ENCODE measurements at regions not wholly inside any gene's neighbourhood (a gene's known extent, or its start where the extent isn't known, plus 50 kb on each side); places are given as distances from the start of the nearest gene placed in this dataset.
A peak's percentile ranks its signal among the peaks of the same experiment; 100 is the strongest.

DNA sequence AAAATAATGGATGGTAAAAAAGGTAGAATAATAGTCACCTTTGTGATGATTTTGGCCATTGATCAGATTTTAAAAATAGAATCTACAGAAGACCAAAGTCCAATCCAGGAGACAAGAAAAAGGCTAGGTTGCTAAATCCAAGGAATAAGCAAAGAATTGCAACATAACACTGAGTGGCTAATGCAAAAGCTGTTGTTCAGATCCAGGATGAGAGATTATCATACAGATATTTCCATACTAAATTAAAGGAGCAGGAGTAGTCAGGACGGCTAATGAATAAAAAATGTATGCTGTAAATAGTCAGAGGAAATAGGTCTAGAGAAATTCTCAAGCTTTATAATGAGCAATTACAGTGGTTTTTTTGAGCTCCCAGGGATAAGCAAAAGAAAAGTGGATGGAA, 745.9 kb upstream of the ACVR2A start:
- DNase-seq, result no peak

DNA sequence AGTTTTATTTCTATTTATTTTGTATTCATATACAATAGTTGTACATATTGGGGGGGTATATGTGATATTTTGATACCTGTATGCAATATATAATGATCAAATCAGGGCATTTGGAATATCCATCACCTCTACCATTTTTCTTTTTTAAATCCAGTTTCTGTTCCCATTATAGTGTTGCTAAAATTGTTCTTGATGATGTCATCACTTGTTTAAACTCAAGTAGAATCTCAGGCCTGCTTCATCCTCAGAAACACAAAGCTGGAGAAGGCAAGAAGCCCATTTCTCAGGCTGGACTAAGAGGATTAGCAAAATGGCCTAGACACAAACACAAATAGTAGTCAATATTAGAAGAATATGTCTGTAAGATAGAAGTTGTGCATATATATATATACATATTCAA, 747.1 kb upstream of the ACVR2A start:
- no peak for DNase-seq

- no peak for DNase-seq
Measured at GRCh38 chr2:147096671-147097070, 748.2 kb upstream of the ACVR2A start.

DNA sequence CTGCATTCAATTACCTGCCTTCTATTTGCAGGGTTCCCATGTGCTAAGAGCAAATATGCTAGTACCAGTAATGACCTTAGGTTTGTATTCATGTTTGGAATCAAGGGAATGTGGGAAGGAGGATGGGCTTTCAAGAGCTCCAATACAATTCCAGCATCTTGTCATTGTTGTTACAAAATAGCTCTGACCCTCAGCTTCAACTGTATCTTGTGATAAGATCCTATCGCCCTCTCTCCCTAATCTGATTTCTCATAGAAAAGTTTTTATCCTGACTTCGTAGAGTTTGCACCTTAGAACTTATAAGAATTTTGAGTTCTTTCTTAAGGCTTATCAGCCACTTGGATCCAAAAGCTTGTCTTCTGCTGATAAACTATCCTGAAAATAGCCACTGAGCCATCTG, 749.5 kb upstream of the ACVR2A start:
- DNase-seq, result no peak

GRCh38 chr2:147094077-147094476, 750.8 kb upstream of the ACVR2A start:
- DNase-seq, result no peak

DNA sequence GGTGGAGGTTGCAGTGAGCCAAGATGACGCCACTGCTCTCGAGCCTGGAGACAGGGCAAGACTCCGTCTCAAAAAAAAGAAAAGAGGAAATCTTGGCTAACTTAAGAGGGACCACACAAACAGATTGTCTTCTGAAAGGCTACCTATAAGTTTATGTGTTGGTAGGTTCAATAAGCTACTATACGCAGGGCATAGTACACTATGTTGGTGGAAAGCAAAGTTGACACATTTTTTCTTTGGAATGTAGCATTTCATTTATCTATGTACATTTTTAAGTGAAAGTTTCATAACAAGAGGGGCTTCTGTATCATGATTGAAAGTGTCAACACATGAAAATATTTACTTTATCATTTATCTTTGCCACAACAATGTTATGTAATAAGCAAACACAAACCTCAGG, 752.6 kb upstream of the ACVR2A start:
- no peak for DNase-seq

DNA sequence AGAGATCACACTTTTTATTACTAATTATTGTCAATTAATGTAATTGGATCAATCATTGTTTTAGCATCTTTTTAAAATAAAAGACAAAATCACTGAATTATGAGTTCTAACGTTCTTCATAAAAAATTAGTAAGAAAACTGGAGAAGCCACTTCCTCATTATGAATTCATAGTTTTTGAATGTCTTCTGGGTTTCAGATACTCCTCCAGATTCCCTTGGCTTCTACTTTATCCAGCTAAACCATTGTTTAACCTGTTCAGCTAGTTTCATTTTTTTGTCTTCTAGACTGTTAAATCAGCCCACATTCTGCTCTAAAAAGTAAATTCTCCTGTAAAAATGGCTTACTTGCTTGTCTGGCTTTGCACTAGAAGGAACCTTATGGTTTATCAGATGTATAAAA, 753.4 kb upstream of the ACVR2A start:
- DNase-seq, result no peak

- no peak for DNase-seq
Measured at GRCh38 chr2:147088871-147089270, 756.0 kb upstream of the ACVR2A start.

DNA sequence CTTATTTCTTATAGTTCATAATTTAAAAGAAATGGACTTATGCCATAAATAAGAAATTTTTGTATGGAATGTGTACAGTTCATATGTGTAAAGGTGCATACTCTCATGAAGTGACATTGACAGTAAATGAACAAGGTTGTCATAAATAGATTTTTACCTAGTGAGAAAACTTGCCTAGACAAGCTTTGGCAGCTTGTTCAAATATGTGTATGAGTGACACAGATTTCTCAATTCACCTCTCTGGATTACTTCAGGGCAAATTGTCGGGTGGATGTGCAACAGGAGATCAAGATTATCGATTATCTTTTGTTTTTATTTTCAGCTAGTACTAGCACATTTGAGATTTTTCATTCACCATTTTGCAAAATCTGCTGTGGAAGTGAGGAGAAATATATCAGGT, 758.1 kb upstream of the ACVR2A start:
- no peak for DNase-seq

DNA sequence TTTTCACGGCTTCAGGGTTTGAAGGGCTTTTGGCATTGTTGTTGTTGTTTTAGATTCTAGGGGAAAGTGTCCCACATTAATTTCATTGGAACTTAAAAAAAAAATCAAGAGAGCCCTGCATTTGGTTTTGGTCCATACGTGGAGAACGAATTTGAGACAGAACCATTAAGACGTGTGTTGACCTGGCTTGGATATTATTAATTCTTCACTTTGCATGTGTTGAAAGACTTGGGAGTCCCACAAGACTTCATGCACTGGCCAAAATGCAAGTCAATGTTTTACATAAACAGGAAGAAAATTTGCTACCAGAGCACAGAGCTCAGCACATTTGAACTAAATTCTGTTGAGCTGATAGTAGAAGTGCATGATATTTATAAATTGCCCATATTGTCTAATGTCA, 761.2 kb upstream of the ACVR2A start:
- no peak for DNase-seq

DNA sequence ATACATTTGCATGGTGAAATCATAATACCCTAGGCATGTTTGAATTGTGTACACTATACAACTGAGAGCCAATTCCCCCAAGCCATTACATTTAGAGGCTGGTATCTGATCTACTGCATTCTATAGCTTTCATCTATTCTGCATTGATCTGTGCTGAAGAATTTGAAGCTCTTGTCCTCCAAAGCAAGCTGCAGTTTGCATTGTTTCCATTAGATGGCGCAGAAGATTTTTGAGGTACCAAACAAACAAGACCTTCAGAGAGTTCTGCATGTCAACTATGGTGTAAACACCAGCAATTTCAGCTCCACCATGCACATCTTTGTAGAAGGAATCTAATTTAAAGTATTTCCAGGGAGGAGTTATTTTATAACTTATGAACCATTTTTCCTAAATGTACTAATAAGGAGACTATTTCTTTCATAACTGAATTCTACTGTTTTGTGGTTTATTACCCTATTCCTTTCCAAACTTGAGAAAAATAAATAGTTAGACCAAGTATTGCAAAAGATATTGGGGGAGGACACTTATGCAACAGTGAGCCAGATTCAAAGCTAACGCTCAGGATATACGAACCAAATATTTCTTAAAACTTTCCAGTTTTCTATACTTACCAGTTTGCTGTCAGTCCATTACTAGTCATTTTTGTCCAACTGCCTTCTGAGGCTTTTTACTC, 761.8 kb upstream of the ACVR2A start:
- DNase-seq, result peak in 4 of 6 experiments; percentile 4 to 54 (median 30)

DNA sequence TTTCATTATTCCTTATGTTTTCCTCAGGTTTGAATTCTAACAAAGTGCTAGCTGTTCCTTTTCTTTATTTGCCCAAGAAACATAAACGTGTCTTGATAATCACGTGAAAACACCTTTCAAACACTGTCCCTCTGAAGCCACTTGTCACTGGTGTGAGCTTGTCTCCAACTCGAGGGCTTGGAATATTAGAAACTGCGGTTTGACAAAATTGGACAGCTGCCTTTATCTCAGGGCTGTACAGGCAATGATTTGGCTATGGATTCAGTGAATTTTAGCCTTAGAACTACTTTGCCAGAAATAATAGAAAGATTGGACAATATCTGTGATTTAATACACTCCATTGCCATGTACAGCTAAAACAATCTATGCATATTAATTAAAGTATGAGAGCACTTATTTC, 763.0 kb upstream of the ACVR2A start:
- no peak for DNase-seq

DNA sequence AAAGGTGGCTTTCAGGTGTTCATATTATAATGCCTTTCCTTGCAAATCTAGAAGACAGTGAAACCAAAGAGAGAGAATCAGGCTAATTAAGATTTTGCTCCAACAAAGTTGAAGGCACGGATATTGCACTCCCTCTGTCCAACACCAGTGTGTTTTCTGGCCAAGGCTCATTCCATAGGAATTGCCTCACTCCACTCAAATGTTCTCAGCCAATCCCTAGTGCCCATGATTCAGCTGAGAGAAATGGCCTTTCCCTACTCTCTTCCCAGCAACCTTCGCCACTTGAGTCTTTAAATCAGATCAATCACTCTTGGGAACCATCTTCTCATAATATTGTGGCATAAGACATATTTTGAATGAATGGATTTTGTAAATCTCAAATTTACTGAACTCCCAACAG, 768.2 kb upstream of the ACVR2A start:
- no peak for DNase-seq

DNA sequence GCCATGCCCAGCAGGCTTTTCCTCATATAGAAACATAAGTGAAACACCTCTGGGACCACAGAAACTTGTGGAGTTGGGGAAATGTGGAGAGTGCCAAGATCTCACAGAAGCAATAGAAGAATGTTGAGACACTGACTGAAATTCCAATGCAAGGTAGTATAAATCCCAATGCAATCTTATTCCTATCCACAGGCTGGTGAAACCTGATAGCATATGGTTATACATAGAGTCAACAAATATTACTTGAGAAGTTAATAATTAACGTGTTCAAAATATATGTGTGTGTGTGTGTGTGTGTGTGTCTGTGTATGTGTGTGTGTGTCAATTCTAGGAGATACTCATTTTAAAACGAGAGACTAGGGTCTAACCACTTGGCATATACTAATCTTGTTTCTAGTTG, 776.8 kb upstream of the ACVR2A start:
- no peak for DNase-seq

- DNase-seq, result no peak
Measured at GRCh38 chr2:147067136-147067535, 777.7 kb upstream of the ACVR2A start.

DNA sequence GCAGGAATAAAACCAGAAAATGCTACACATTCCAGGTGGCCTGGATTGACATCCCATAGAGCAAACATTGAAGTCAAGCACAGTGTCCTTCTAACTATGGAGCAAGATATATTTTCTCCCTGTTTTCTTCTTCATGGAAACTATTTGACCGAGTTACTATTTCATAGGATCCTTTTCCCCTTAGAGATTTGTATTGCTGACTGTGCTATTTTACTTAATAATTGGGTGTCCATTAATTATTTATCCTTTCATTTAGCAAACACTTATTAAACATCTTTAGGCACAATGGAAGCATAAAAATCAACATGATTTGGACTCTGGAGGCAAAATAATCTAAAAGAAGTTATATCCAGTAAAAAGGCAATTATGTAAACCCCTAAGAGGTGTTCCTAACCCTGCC, 782.8 kb upstream of the ACVR2A start:
- DNase-seq, result no peak

DNA sequence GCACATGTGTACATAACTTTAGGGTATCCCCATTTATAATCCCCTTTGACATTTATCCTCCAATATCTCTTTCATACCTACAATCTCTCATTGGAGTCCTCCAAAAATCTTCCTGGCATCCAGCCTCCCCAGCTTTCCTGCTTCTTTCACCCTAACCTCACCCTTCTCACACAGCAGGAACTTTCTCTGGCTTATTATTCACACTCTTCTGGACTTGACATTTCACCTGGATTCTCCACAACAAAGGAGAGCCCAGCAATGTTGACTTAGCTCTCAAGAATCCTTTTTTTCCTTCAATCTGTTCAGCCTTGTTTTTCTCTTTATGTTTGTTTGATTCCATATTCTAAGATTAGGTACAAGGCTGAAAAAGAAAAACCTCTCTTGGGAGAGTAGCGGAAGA, 783.6 kb upstream of the ACVR2A start:
- no peak for DNase-seq

DNA sequence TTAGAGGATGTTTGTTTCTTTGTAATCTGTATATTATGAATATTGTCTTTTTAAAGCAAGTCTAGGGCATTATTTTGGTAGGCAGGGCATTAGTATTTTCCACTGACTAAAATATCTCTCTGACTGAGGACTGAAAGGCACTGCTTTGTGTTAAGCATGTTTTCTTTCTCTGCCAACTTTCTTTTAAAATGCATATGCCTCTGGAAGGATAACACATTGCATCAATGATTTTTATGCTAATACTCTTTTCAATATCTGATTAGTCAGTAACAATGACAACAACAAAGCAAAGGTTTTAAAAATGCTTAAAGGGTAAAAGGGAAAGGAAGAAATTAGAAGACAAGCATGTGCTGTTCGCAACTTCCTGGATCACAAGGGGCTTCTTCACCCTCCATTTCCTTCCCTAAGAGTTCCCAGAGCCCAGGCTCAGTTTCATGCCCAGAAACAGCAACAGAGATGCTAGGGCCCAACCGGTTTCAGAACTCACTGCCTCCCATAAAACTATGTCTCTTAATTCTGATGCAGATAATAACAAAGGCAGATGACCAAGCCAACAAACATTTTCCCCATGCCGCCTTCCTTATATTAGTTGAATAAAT, 786.8 kb upstream of the ACVR2A start:
- DNase-seq, result no peak

- DNase-seq, result no peak
Measured at GRCh38 chr2:147051814-147052213, 793.0 kb upstream of the ACVR2A start.

DNA sequence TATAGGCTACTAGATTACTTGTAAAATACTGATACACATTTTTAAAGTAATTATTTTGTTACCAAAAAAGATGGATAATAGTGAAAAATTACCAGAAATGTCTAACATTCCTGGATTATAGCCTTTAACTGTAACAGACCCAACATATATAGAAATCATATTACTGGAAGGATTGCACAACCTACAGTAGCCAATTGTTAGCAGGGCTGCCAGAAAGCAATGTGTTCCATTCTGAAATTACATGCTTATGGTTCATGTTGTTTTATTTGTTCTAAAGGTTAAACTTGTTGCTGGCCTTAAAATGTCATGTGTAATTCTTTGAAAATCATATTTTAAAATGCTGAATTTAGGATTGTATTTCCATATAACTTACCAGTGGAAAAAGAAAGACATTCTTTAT, 793.6 kb upstream of the ACVR2A start:
- no peak for DNase-seq

DNA sequence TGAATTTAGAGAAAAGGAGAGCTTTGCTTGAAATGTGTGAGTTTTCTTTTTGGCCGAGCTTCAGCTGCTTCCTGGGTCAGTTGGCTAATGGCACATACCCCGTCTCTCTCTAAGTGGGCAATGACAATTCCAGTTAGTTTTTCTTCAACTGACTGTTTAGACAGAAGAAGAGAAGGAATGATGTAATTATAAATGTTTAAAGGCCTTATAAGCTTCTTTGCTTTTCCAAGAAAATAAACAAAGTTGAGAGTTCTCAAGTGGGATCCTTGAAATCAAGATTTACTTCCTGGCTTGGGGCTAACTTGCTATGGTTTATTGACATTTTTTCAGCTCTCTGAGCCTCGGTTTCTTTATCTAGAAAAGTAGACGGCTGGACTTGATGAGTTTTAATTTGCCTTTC, 794.9 kb upstream of the ACVR2A start:
- DNase-seq, result no peak

DNA sequence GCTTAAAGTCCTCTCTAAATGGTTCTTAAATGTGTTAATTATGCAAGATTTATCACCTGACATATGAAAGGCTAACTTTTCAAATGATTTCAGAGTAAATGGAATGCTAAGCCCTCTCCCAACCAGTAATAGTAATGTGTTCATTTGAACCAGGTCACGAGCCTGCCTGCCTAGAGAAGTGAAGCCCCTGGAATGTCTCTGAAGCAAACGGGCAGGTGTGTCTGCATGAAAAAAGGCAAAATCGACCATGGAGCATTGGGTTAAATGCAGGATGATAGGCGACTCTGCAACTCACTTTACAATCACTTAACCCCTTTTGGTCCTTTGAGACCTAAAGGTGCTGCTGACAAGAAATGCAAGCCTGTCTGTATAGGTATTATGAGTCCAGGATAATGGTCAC, 798.4 kb upstream of the ACVR2A start:
- no peak for DNase-seq

DNA sequence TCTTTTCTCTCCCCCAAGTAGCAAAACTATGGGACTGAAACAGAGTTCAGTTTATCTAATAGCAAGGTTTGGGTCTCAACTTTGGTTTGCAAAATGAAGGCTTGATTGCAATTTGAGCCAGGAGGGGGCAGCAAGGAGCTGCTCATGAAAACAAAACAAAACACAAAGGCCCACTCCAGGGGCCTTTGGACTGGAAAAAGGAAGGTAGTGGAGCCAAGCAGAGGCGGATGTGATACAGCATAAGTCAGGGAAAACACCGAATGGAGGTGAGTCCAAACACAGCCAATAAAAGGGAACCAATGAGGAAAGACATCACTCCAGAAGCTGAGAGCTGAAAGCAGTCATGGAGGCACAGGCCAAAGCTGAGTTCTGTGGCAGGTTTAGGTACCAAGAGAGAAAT, 799.7 kb upstream of the ACVR2A start:
- DNase-seq, result peak in 4 of 6 experiments; percentile 0 to 19 (median 6)

- no peak for DNase-seq
Measured at GRCh38 chr2:147041121-147041494, 803.7 kb upstream of the ACVR2A start.

Measured in stimulated activated naive CD4-positive, alpha-beta T cell (primary cell).